GM20431 (cell line): ENCODE measurements at regions not wholly inside any gene's neighbourhood (a gene's known extent, or its start where the extent isn't known, plus 50 kb on each side); places are given as distances from the start of the nearest gene placed in this dataset.

Source experiments
- in situ Hi-C: fragments of 300-500 bp; cut with MseI, MboI; formaldehyde crosslinking; loops from one replicate; pipeline ENCODE4 v1.15.0; 2020; ENCODE audit warnings: low sequenced_read_pairs; ENCODE audit not compliant: unreplicated experiment

GRCh38 chr13:76189882-76190519, 553.9 kb downstream of the LMO7 start:
- in situ Hi-C loops, result no loop called here

DNA sequence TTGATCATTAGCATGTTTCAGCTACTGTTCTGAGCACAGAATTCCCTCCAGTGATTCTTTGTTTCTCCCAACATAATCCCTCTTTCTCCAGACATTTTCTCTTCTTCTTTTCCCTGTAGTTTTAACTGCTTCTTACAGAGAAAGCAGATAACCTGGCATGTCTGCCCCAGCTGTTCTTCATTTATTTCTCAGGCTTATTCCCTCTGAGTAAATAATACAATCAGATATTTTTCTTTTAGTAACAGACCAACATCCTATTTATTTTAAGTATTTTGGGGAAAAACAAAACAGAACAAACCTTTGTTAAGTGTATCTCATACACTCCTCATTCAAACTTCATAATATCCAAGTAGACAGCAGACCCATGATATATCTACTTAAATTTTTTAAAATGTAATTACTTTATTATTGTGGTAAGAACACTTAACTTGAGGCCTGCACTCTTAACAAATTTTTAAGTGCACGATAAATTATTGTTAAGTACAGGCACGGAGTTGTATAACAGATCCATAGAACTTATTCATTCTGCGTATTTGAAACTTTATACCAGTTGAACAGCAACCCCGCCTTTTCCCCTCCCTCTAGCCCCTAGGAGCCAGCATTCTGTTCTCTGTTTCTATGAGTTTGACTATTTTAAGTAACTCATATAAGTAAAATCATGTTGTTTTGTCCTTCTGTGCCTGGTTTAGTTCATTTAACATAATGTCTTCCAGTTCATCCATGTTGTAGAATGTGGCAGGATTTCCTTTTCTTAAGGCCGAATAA, 540.0 kb downstream of the LMO7 start:
- in situ Hi-C loops, result no loop called here

GRCh38 chr13:76168661-76169060, 532.5 kb downstream of the LMO7 start:
- in situ Hi-C loops, result no loop called here

DNA sequence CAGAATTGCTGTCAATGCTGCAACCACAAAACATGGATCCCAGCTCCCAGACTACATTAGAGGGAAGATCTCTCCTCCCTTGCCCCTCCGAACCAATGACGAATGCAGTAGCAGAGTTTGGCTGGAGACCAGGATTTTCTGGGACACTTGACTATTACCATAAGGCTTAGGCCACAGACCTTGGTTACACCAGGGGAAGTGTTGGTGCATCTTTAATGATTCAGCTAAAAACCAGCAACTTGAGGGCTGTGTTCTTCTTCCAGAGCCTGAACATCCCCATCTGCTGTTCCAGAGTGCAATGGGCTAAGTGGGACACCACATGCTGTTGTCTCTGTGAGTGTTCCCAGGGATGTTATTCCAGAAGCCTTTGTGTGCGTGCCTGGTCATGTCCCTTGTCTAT, 528.2 kb downstream of the LMO7 start:
- in situ Hi-C loops, result no loop called here

DNA sequence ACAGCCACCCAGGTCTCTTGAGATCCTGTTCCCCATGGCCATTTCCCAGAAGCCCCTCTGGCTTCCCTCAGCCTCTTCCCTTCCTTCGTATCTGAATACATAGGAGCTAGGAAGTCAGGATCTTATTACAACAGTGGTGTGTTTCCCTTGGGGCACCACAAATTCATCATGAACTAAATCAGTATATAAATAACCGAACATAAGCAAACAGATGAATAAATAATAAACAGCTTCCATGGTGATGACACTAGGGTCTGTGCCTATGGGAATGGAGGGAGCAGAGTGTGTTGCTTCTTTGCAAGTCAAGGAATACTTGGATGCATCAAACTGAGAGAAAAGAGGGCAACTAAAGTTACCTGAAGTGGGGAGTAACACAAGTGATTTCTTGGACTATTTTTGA, 527.6 kb downstream of the LMO7 start:
- in situ Hi-C loops, result no loop called here

DNA sequence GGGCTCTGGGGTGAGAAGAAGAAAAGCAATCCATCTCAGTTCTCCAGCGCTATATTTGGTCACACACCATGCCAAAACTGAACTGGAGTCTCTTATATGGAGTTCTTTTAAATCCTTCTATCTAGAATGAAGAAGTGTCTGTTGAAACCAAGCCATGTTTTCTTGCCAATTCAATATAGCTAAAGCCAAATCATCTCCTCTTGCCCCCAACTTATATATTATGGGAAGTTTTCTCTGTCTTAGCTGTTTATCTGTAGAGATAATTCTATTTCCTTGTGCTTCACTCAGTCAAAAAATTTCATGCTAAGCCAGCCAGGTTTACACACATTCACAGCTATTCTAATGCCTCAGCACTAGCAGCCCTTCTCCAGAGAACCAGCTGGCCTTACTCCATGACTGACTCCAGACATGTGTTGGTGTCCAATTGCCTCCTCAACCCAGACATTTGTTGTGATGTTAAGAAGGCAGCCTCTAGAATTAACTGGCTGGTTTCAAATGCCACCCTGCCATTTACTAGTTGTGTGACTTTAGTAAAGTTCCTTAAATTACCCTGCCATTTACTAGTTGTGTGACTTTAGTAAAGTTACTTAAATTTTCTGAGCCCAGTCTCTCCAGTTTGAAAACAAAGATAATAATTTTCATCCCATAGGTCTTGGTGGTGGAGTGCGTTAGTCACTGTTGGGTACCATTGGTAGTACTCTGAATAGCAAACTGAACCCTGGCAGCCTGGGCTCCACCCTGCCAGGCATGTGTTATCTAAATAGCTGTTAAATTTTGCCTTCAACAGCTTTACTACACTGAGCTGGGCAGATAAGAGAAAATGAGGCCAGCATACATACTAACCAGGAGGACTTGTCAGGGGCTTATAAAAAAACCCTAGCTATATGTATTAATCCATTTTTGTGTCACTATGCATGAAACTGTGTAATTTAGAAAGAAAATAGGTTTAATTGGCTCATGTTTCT, 525.1 kb downstream of the LMO7 start:
- in situ Hi-C loops, result no loop called here

DNA sequence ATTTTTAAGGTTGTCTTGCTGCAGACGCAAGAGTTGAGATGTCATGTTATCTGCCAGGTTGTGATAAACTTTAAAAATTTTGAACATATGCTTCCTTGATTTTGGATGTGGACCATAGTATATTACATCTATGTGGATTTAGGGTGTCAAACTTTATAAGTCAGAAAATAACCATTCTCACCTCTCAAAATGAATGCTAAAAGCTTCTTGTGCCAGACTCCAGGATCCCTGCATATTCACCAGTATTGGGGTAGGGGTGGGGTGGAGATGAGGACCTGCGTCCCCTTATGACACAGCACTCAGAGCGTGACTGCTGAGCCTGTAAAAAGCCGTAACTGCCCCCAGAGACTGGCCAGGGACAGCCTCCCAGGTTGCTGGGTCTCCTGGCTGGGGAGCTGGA, 524.4 kb downstream of the LMO7 start:
- in situ Hi-C loops, result no loop called here

- in situ Hi-C loops, result no loop called here
Observed at GRCh38 chr13:76157926-76158325, 521.8 kb downstream of the LMO7 start.

DNA sequence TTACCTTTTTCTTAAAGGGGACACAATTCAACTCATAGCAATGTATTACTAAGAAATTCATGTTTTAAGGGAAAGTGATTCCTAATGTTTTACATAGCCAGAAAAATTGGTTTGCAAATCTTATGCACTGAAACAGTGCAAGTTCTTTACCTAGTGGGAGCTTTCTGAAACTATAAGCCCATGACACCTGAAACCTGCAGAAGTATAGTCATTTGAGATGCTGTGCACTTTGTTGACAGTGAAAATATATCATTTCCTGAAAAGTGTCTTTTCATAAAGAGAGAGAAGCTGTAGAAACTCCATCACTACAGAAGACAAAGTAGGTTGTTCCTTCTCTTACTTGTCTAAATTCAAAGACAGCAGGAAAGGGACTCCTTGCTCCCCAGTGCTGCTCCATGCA, 517.1 kb downstream of the LMO7 start:
- in situ Hi-C loops, result no loop called here

DNA sequence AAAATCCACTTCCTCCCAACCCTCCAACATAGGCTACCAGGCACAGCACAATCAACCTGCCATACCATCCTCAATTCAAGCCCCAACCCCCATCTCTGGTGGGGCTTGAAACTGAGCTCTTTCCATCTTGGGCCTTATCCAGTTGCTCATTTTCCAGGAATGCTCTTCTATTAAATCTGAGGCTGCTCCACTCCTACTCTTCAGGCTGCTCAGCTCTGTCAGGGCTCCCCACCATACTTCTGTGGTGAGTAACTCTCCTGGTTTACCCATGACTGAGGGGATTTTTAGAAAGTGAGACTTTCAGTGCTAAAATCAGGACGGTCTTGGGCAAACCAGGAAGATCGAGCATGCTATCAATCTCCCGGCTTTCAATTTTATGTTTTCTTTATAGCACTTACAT, 512.8 kb downstream of the LMO7 start:
- in situ Hi-C loops, result no loop called here

- in situ Hi-C loops, result no loop called here
Observed at GRCh38 chr13:76148374-76148773, 512.2 kb downstream of the LMO7 start.

DNA sequence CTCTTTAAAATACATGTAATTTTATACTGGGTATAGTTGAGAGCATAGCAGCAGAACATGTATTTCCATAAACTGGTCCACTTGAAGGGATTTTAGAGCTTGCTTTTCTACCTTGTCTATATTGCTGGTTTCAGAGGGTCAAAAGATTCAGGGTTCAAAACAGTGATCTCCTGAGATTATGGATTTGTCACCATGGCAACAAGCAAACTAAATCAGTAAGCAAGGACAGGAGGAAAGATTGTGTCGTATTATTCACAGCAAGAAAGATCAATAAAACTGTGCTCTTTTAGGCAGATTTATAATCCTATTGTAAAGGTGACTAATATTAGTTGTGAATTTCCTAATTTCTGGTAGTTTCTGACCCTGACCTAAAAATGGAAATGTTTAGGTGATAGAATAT, 496.4 kb downstream of the LMO7 start:
- in situ Hi-C loops, result no loop called here

DNA sequence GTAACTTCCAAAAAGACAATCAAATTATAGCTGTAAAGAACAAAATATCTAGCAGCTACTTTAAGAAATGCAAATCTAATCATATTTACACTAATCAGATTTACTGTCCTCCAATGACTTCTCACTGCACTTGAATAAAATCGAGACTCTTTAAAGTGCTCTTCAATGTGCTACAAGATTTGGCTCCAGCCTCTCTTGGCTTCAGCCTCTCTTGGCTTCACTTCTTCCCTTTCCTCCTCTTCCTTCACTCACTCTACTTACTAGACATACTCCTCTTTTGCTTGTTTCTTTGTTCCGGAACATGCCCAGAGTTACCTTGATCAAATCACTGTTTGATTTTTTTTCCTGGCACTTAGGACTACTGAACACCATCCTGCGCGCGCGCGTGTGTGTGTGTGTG, 495.4 kb downstream of the LMO7 start:
- in situ Hi-C loops, result no loop called here

GRCh38 chr13:76129305-76130000, 493.3 kb downstream of the LMO7 start:
- in situ Hi-C loops, result no loop called here

DNA sequence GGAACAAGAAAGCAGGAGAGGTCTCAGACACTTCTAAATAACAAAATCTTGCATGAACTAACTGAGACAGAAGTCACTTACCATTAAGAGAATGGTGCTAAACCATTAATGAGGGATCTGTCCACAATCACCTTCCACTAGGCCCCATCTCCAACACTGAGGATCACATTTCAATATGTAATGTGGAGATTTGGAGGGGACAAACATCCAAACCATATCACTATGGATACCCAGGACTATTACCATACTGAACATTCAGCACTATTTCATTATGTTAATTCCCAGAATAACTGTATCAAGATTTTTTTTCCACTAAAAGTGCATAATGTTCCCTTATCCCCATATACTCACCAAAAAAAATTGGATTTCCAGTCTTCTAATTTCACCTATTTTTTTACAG, 491.8 kb downstream of the LMO7 start:
- in situ Hi-C loops, result no loop called here

GRCh38 chr13:76123548-76123947, 487.4 kb downstream of the LMO7 start:
- in situ Hi-C loops, result no loop called here

- in situ Hi-C loops, result no loop called here
Observed at GRCh38 chr13:76116751-76117360, 480.7 kb downstream of the LMO7 start.

GRCh38 chr13:76106763-76107162, 470.6 kb downstream of the LMO7 start:
- in situ Hi-C loops, result no loop called here

DNA sequence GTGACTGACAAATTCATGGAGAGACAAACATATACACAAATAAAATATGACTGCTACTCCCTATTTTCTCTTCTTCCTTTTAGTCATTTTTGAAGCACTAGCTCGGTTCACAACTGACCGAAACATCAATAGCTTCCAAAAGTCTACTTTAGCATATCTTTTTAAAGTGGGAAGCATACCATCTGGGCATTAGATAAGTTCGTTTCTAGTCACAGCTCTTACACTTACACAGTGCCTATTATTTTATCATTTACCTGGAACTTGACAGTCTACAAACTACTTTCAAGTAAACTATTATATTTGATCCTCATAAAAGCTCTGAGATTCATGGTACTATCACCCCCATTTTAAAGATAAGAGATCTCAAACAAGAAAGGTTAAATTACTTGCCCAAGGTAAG, 458.5 kb downstream of the LMO7 start:
- in situ Hi-C loops, result no loop called here

GRCh38 chr13:76091076-76091475, 454.9 kb downstream of the LMO7 start:
- in situ Hi-C loops, result no loop called here
